Keratinocyte (primary cell): ENCODE measurements at regions not wholly inside any gene's neighbourhood (a gene's known extent, or its start where the extent isn't known, plus 50 kb on each side); places are given as distances from the start of the nearest gene placed in this dataset.

ENCODE experiments used
- DNase-seq: peaks from one replicate; pipeline ENCODE4 v3.0.0-alpha.2; 2011; ENCODE audit warnings: low read depth, missing footprints, low spot score
- FAIRE-seq: peaks from 2 replicates; lab custom pipeline; 2011; peaks lifted over from hg19 to GRCh38; lab: Jason Lieb, UNC
- H2AFZ ChIP-seq: 2 replicates; pipeline ENCODE4 v1.6.0; 2012; ENCODE audit warnings: low read length, control low read depth, inconsistent platforms; ENCODE audit not compliant: control insufficient read depth
- H3K27ac ChIP-seq: 2 replicates; pipeline ENCODE4 v1.5.1; 2011; ENCODE audit warnings: low read length; ENCODE audit not compliant: control insufficient read depth, insufficient read depth
- H3K27me3 ChIP-seq: 3 replicates; pipeline ENCODE4 v1.6.0; 2011; ENCODE audit warnings: low read length; ENCODE audit not compliant: control insufficient read depth, insufficient read depth; ENCODE audit errors: extremely low read depth
- H3K36me3 ChIP-seq, 2 experiments: 2 replicates in 1 of 2; 3 replicates in 1 of 2; pipeline ENCODE4 v1.5.1; 2011; ENCODE audit warnings: low read length in 2 of 2, mild to moderate bottlenecking in 1 of 2; ENCODE audit not compliant: control insufficient read depth in 2 of 2, insufficient read depth in 2 of 2; ENCODE audit errors: extremely low read depth in 1 of 2
- H3K4me1 ChIP-seq: 3 replicates; pipeline ENCODE4 v1.5.1; 2011; ENCODE audit warnings: low read length; ENCODE audit not compliant: control insufficient read depth, insufficient read depth; ENCODE audit errors: extremely low read depth
- H3K4me2 ChIP-seq: 3 replicates; pipeline ENCODE4 v1.6.0; 2011; ENCODE audit warnings: low read depth, low read length; ENCODE audit not compliant: control insufficient read depth, insufficient read depth; ENCODE audit errors: extremely low read depth
- H3K4me3 ChIP-seq, 3 experiments: fragments of 200-600 bp in 1 of 3; sonication (generic) in 1 of 3; 2 replicates in 2 of 3; 3 replicates in 1 of 3; pipeline ENCODE4 v1.5.1; 2011 to 2016; ENCODE audit warnings: low read length in 3 of 3, mild to moderate bottlenecking in 3 of 3, control low read depth in 2 of 3, inconsistent platforms in 1 of 3, low read depth in 1 of 3, mixed read lengths in 1 of 3, mixed run types in 1 of 3, moderate library complexity in 1 of 3; ENCODE audit not compliant: control insufficient read depth in 2 of 3, insufficient read depth in 2 of 3; ENCODE audit errors: extremely low read depth in 1 of 3
- H3K79me2 ChIP-seq: 2 replicates; pipeline ENCODE4 v1.6.0; 2012; ENCODE audit warnings: low read length; ENCODE audit not compliant: control insufficient read depth, insufficient read depth
- H3K9ac ChIP-seq: 3 replicates; pipeline ENCODE4 v1.6.0; 2011; ENCODE audit warnings: low read length; ENCODE audit not compliant: control insufficient read depth, insufficient read depth; ENCODE audit errors: extremely low read depth
- H3K9me1 ChIP-seq: 3 replicates; pipeline ENCODE4 v1.6.0; 2011; ENCODE audit warnings: low read length; ENCODE audit not compliant: control insufficient read depth, insufficient read depth; ENCODE audit errors: extremely low read depth
- H3K9me3 ChIP-seq: 2 replicates; pipeline ENCODE4 v1.5.1; 2012; ENCODE audit warnings: low read depth, low read length; ENCODE audit not compliant: control insufficient read depth
- H4K20me1 ChIP-seq: 3 replicates; pipeline ENCODE4 v1.6.0; 2011; ENCODE audit warnings: low read length; ENCODE audit not compliant: control insufficient read depth, insufficient read depth; ENCODE audit errors: extremely low read depth
- EZH2 ChIP-seq: IDR thresholded peaks from one replicate; pipeline ENCODE4 v1.6.1; 2012; ENCODE audit warnings: inconsistent platforms, mild to moderate bottlenecking, low read length, moderate library complexity
- dilution Hi-C: fragments of 300-500 bp; cut with MboI; formaldehyde crosslinking; loops from one replicate; pipeline ENCODE4 v1.7.0; 2020; ENCODE audit warnings: low sequenced_read_pairs; ENCODE audit not compliant: extremely low pct_ligation_motif_present
- TF ChIP-seq, protein P1 (sequence below), 3 experiments: IDR thresholded peaks in 1 of 3; conservative IDR thresholded peaks in 1 of 3; optimal IDR thresholded peaks in 1 of 3; 2 replicates in 2 of 3; 3 replicates in 1 of 3; pipeline versions ENCODE3 to v1.5.1; 2011; ENCODE audit warnings: low read length in 3 of 3, mild to moderate bottlenecking in 3 of 3, moderate library complexity in 2 of 3, control low read depth in 1 of 3, inconsistent platforms in 1 of 3; ENCODE audit not compliant: insufficient read depth in 2 of 3; ENCODE audit errors: extremely low read depth in 1 of 3

DNA sequence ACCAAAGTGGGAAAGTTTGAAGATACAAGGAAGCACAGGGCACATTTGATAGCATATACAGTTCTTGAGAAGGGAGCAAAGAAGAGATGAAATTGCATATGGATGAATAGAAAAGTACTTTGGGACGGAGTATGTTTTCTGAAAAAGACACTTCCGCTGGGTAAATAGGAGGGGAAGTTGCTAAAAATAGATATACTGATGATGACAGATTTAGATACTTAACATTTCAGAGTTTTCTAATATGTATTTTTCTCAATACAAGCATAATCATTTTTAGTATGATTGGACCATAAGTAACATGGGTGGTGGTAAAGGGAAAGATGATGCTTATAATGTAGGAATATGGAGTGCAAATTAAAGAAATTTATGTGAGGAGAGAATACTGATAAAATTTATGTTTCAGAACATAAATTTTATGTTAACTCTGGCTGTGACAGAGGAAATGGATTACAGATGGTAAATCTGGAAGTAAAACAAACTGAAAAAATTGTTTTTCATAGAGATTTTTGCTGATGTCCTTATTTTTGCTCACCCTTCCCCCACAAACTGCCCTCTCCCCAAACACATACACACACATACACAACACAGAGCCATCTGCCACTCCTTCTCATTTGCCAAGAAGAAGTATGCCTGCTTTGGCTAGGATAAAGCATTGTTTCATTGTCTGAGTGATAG lies 583.9 kb upstream of the MIR17HG start:
- Histone ChIP-seq H3K79me2 (no peaks in the 10 kb centered on the region), H2AFZ (no peak overlapping the region), H3K4me1 (no peaks in the 10 kb centered on the region), H3K9me1 (no peaks in the 10 kb centered on the region), H3K4me2 (no peak overlapping the region), H3K36me3 (no peaks in the 10 kb centered on the region), H4K20me1 (no peaks in the 10 kb centered on the region), H3K4me3 (no peak overlapping the region), H3K9ac (no peak overlapping the region), H3K27ac (no peak overlapping the region), H3K27me3 (no peaks in the 10 kb centered on the region), H3K9me3 (no peaks in the 10 kb centered on the region)
- no peak for DNase-seq
- dilution Hi-C loops: no loop called here
- no peak for TF ChIP-seq EZH2
- TF ChIP-seq, protein P1, sequence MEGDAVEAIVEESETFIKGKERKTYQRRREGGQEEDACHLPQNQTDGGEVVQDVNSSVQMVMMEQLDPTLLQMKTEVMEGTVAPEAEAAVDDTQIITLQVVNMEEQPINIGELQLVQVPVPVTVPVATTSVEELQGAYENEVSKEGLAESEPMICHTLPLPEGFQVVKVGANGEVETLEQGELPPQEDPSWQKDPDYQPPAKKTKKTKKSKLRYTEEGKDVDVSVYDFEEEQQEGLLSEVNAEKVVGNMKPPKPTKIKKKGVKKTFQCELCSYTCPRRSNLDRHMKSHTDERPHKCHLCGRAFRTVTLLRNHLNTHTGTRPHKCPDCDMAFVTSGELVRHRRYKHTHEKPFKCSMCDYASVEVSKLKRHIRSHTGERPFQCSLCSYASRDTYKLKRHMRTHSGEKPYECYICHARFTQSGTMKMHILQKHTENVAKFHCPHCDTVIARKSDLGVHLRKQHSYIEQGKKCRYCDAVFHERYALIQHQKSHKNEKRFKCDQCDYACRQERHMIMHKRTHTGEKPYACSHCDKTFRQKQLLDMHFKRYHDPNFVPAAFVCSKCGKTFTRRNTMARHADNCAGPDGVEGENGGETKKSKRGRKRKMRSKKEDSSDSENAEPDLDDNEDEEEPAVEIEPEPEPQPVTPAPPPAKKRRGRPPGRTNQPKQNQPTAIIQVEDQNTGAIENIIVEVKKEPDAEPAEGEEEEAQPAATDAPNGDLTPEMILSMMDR (optimal IDR thresholded peaks at IDR 0.05 in 1 of 3, IDR thresholded peaks at IDR 0.05 in 1 of 3, conservative IDR thresholded peaks at IDR 0.05 in 1 of 3; ENCODE audit: extremely low read depth in 1 of 3, insufficient read depth in 2 of 3, low read length in 3 of 3): no peak
- no peak for FAIRE-seq

DNA sequence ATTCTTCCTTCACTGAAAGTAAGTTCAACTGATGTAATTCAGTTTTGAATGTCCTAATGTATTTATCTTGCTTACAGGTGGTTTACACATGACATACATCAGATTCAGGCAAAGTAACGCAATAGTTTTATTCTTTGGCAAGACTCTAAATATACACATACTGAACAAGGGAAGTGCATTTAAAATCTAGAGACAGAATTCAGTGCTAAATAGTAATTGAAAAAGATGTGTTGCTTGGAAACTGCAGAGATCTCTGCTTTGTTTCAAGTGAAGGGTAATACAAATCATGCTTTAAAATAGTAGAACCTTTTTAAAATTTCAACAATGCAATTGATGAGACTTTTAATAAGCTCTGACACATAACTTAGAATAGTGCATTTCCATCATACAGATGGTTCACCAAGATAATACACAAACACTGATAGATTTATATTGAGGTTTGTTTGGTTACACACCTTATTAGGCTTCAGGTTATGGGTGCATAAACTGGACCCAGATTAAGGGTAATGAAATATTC lies 581.0 kb upstream of the MIR17HG start:
- Histone ChIP-seq H4K20me1 (no peaks in the 10 kb centered on the region), H3K27me3 (no peaks in the 10 kb centered on the region), H3K4me3 (no peak overlapping the region), H3K79me2 (no peaks in the 10 kb centered on the region), H3K9me1 (no peaks in the 10 kb centered on the region), H2AFZ (no peak overlapping the region), H3K27ac (no peak overlapping the region), H3K9ac (no peak overlapping the region), H3K4me2 (no peak overlapping the region), H3K4me1 (no peaks in the 10 kb centered on the region), H3K36me3 (no peaks in the 10 kb centered on the region), H3K9me3 (no peaks in the 10 kb centered on the region)
- DNase-seq (no peak), FAIRE-seq (no peak)
- dilution Hi-C loops: no loop called here
- TF ChIP-seq, protein P1 (optimal IDR thresholded peaks at IDR 0.05 in 1 of 3, IDR thresholded peaks at IDR 0.05 in 1 of 3, conservative IDR thresholded peaks at IDR 0.05 in 1 of 3; ENCODE audit: extremely low read depth in 1 of 3, insufficient read depth in 2 of 3, low read length in 3 of 3): no peak
- no peak for TF ChIP-seq EZH2
